ENCODE measurements at regions not wholly inside any gene's neighbourhood (a gene's known extent, or its start where the extent isn't known, plus 50 kb on each side); places are given as distances from the start of the nearest gene placed in this dataset.

- Histone ChIP-seq H3K9ac (ENCODE audit: control insufficient read depth, extremely low read depth, insufficient read depth, low read length) (no peak overlapping the region), H3K9me1 (ENCODE audit: control insufficient read depth, extremely low read depth, insufficient read depth, low read length) (no peaks in the 10 kb centered on the region), H3K36me3 (ENCODE audit: control insufficient read depth in 2 of 2, extremely low read depth in 1 of 2, insufficient read depth in 2 of 2, low read length in 2 of 2) (no peaks in the 10 kb centered on the region), H3K4me2 (ENCODE audit: control insufficient read depth, extremely low read depth, insufficient read depth, low read depth, low read length) (no peak overlapping the region), H3K27ac (ENCODE audit: control insufficient read depth, insufficient read depth, low read length) (no peak overlapping the region), H3K4me3 (ENCODE audit: control insufficient read depth in 2 of 3, extremely low read depth in 1 of 3, insufficient read depth in 2 of 3, low read depth in 1 of 3, low read length in 3 of 3) (no peak overlapping the region), H3K9me3 (ENCODE audit: control insufficient read depth, low read depth, low read length) (no peaks in the 10 kb centered on the region), H3K4me1 (ENCODE audit: control insufficient read depth, extremely low read depth, insufficient read depth, low read length) (no peaks in the 10 kb centered on the region), H4K20me1 (ENCODE audit: control insufficient read depth, extremely low read depth, insufficient read depth, low read length) (no peaks in the 10 kb centered on the region), H3K79me2 (ENCODE audit: control insufficient read depth, insufficient read depth, low read length) (no peaks in the 10 kb centered on the region), H2AFZ (ENCODE audit: control insufficient read depth, low read length) (no peak overlapping the region), H3K27me3 (ENCODE audit: control insufficient read depth, extremely low read depth, insufficient read depth, low read length) (no peaks in the 10 kb centered on the region)
- FAIRE-seq = no peak
- TF ChIP-seq EZH2 (IDR thresholded peaks at IDR 0.05; ENCODE audit: low read length) = no peak
- TF ChIP-seq CTCF (optimal IDR thresholded peaks at IDR 0.05 in 1 of 3, IDR thresholded peaks at IDR 0.05 in 1 of 3, conservative IDR thresholded peaks at IDR 0.05 in 1 of 3; ENCODE audit: extremely low read depth in 1 of 3, insufficient read depth in 2 of 3, low read length in 3 of 3) = no peak
- dilution Hi-C loops (cut with MboI; ENCODE audit: extremely low pct_ligation_motif_present, low sequenced_read_pairs) = no loop called here
- no peak for DNase-seq (ENCODE audit: low read depth, low spot score)
Measured at GRCh38 chr2:234594715-234595114, 97.8 kb upstream of the ARL4C start.

GRCh38 chr2:234593636-234594035 lies 96.8 kb upstream of the ARL4C start:
- H3K79me2 ChIP-seq (ENCODE audit: control insufficient read depth, insufficient read depth, low read length) = no peaks in the 10 kb centered on the region
- no peak overlapping the region for H2AFZ ChIP-seq (ENCODE audit: control insufficient read depth, low read length)
- dilution Hi-C loops (cut with MboI; ENCODE audit: extremely low pct_ligation_motif_present, low sequenced_read_pairs) = no loop called here
- no peak overlapping the region for H3K9ac ChIP-seq (ENCODE audit: control insufficient read depth, extremely low read depth, insufficient read depth, low read length)
- H3K4me3 ChIP-seq (ENCODE audit: control insufficient read depth in 2 of 3, extremely low read depth in 1 of 3, insufficient read depth in 2 of 3, low read depth in 1 of 3, low read length in 3 of 3) = no peak overlapping the region
- no peaks in the 10 kb centered on the region for H3K9me1 ChIP-seq (ENCODE audit: control insufficient read depth, extremely low read depth, insufficient read depth, low read length)
- H4K20me1 ChIP-seq (ENCODE audit: control insufficient read depth, extremely low read depth, insufficient read depth, low read length) = no peaks in the 10 kb centered on the region
- no peaks in the 10 kb centered on the region for H3K36me3 ChIP-seq (ENCODE audit: control insufficient read depth in 2 of 2, extremely low read depth in 1 of 2, insufficient read depth in 2 of 2, low read length in 2 of 2)
- no peaks in the 10 kb centered on the region for H3K27me3 ChIP-seq (ENCODE audit: control insufficient read depth, extremely low read depth, insufficient read depth, low read length)
- FAIRE-seq (no peak), DNase-seq (ENCODE audit: low read depth, low spot score) (no peak)
- no peaks in the 10 kb centered on the region for H3K9me3 ChIP-seq (ENCODE audit: control insufficient read depth, low read depth, low read length)
- H3K4me1 ChIP-seq (ENCODE audit: control insufficient read depth, extremely low read depth, insufficient read depth, low read length) = no peaks in the 10 kb centered on the region
- no peak overlapping the region for H3K4me2 ChIP-seq (ENCODE audit: control insufficient read depth, extremely low read depth, insufficient read depth, low read depth, low read length)
- TF ChIP-seq CTCF (optimal IDR thresholded peaks at IDR 0.05 in 1 of 3, IDR thresholded peaks at IDR 0.05 in 1 of 3, conservative IDR thresholded peaks at IDR 0.05 in 1 of 3; ENCODE audit: extremely low read depth in 1 of 3, insufficient read depth in 2 of 3, low read length in 3 of 3) (no peak), EZH2 (IDR thresholded peaks at IDR 0.05; ENCODE audit: low read length) (no peak)
- no peak overlapping the region for H3K27ac ChIP-seq (ENCODE audit: control insufficient read depth, insufficient read depth, low read length)

All from keratinocyte (primary cell).